Osteocyte (in vitro differentiated cells): ENCODE measurements at regions not wholly inside any gene's neighbourhood (a gene's known extent, or its start where the extent isn't known, plus 50 kb on each side); places are given as distances from the start of the nearest gene placed in this dataset.

Experiments
- DNase-seq: peaks from one replicate; pipeline ENCODE4 v3.0.0; 2021; ENCODE audit warnings: mixed read lengths; ENCODE audit not compliant: unreplicated experiment; ENCODE audit errors: extremely low spot score
- H3K27ac Mint-ChIP-seq: one replicate; pipeline ENCODE4 v1.8.0; 2021; ENCODE audit warnings: mild to moderate bottlenecking, mixed read lengths; ENCODE audit not compliant: unreplicated experiment
- H3K27me3 Mint-ChIP-seq: one replicate; pipeline ENCODE4 v1.8.0; 2021; ENCODE audit warnings: mixed read lengths; ENCODE audit not compliant: unreplicated experiment
- H3K36me3 Mint-ChIP-seq: one replicate; pipeline ENCODE4 v1.8.0; 2021; ENCODE audit warnings: mixed read lengths; ENCODE audit not compliant: unreplicated experiment
- H3K4me1 Mint-ChIP-seq: one replicate; pipeline ENCODE4 v1.8.0; 2021; ENCODE audit warnings: mixed read lengths; ENCODE audit not compliant: unreplicated experiment
- H3K4me3 Mint-ChIP-seq: one replicate; pipeline ENCODE4 v1.8.0; 2021; ENCODE audit warnings: mild to moderate bottlenecking, moderate library complexity, mixed read lengths; ENCODE audit not compliant: unreplicated experiment
- H3K9me3 Mint-ChIP-seq: one replicate; pipeline ENCODE4 v1.8.0; 2021; ENCODE audit warnings: mixed read lengths; ENCODE audit not compliant: unreplicated experiment
- TF ChIP-seq, protein P1 (sequence below): fragments of 200-600 bp; sonication (generic); IDR thresholded peaks from 2 replicates; pipeline ENCODE4 v1.5.0; 2021; ENCODE audit warnings: antibody characterized with exemption, mild to moderate bottlenecking, moderate library complexity

DNA sequence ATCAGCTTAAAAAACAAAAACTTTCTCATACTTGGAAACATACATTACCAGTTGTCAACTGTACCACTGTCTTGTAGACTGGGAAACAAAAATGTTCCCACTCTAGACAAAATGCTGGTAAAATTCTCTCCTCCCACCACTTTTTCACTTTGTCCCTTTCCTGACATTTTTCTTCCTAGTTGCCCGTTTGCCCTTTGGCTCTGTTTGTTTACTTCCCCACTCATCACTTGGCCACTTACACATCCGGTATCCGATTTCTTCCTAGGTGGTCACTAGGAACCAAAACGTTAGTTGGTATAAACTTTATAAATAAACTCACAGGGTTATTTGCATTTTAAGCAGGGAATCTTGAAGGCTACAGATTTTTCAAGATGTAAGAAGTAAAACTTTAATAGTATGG is 84.9 kb downstream of the METTL4 start:
- TF ChIP-seq, protein P1, sequence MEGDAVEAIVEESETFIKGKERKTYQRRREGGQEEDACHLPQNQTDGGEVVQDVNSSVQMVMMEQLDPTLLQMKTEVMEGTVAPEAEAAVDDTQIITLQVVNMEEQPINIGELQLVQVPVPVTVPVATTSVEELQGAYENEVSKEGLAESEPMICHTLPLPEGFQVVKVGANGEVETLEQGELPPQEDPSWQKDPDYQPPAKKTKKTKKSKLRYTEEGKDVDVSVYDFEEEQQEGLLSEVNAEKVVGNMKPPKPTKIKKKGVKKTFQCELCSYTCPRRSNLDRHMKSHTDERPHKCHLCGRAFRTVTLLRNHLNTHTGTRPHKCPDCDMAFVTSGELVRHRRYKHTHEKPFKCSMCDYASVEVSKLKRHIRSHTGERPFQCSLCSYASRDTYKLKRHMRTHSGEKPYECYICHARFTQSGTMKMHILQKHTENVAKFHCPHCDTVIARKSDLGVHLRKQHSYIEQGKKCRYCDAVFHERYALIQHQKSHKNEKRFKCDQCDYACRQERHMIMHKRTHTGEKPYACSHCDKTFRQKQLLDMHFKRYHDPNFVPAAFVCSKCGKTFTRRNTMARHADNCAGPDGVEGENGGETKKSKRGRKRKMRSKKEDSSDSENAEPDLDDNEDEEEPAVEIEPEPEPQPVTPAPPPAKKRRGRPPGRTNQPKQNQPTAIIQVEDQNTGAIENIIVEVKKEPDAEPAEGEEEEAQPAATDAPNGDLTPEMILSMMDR, result no peak
- H3K36me3 Mint-ChIP-seq, result no peaks in the 10 kb centered on the region
- no peak for DNase-seq
- H3K4me3 Mint-ChIP-seq, result no peak overlapping the region
- no peaks in the 10 kb centered on the region for H3K9me3 Mint-ChIP-seq
- peaks cover 10% of the 10 kb centered on the region for H3K27me3 Mint-ChIP-seq
- no peak overlapping the region for H3K27ac Mint-ChIP-seq
- H3K4me1 Mint-ChIP-seq, result peaks cover 2% of the 10 kb centered on the region
